ENCODE measurements at regions not wholly inside any gene's neighbourhood (a gene's known extent, or its start where the extent isn't known, plus 50 kb on each side); places are given as distances from the start of the nearest gene placed in this dataset.
"Not testable (repeated sequence)": the region's sequence is repeated elsewhere in the genome, so short reads cannot be mapped to it uniquely, and the experiment has no call there.

DNA sequence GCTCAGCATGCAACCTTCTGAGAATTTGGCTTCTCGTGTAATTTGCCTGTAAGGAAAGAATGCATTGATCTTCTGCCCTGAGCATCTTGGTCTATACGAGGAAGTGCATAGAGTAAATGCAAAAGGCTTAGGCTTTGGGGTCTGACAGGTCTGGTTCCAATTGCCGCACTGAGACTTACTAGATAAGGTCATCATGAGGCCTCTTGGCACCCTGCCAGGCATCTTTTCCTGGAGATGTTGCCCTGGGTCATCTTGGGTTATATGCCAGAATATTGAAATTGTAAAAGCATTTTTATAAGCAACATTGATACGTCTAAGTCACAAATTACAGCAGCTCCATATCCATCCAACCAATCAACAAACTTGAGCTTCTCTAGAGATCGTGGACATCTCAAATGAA, 108.8 kb upstream of the WARS2 start:
- no peak for DNase-seq (ENCODE audit: extremely low read depth in 1 of 11, low read depth in 9 of 11, low spot score in 4 of 11)

DNA sequence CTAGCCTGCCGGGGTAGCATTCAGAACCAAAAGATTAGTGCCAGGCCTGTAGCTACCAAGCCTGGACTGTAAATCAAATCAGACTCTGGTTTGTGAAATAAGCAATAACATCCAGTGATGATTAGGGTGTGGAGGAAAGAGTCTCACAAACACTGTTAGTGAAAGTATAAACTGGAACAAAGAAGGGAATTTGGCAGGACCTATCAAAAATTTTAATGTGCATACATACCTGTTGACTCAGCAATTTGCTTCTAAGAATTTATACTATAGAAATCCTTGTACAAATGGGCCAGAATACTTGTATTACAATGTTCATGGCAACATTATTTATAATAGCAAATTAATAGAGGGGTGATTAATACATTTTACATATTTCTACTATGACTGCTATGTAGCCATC, 109.8 kb upstream of the WARS2 start:
- DNase-seq (ENCODE audit: extremely low read depth in 1 of 11, low read depth in 9 of 11, low spot score in 4 of 11) = no peak

DNA sequence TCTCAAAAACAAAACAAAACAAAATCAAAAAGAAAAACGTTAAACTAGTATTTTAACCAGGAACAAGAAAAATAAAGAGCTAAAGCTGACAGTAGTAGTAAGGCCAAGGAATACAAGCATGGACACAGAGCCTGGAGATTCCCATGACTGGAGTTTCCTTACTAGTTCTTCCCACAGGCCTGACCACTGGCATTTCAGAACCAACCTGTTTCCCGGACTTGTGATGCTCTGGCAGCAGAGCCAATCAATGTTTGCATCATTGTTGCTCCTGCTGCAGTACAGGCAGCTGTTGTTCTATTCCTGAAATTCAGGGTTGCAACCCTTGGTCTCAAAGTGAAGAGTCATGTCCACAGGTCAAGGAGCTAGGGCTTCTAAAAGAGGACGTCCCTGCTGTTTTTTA, 111.3 kb upstream of the WARS2 start:
- no peak for DNase-seq (ENCODE audit: extremely low read depth in 1 of 11, low read depth in 9 of 11, low spot score in 4 of 11)

DNA sequence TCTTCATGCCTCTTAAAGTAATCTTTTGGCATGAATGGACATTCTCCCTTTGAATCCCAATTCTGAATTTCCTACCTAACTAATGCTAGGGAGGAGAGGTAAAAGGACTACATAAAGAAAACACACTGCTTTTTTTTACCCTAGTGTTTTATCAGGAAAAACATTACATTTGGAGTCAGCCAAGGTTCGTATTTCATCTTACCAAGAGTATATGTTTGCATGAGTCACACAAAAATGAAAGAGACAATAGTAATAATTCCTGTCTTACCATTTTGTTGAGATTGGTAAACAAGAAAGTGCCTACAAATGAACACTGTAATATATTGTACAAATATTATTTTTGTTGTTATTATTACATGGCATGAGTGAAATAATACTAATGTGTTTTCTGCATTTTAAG, 112.9 kb upstream of the WARS2 start:
- DNase-seq (ENCODE audit: extremely low read depth in 1 of 11, low read depth in 9 of 11, low spot score in 4 of 11) = no peak

DNA sequence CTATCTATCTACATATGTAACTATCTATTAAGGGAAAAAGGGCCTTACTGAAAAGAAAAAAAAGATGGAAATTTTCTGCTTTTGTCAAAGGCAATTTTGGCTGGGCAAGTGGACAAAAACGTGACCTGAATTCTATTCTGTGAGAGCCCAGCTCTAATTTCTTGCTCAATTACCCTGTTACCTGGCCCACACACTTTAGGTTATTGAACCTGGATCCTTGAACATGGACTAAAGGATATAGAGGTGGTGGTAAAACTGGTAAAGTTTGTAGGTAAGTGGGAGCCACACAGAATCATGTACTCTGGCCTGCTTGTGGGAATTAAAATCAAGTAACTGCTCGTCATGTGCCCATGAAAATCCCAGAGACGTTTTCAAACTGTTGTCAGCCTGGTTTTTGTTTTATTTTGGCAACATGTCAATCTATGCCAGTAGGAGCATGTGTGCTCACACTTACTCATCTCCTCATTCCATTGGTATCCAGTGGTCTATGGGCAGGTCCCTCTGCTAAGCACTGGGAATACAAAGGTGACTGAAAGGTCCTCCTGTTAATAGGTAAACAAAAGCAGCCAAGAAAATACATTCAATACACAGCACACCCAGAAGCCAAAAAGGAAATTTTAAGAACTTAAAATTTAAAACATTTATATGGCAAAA, 113.7 kb upstream of the WARS2 start:
- DNase-seq (ENCODE audit: extremely low read depth in 1 of 11, low read depth in 9 of 11, low spot score in 4 of 11) = no peak

DNA sequence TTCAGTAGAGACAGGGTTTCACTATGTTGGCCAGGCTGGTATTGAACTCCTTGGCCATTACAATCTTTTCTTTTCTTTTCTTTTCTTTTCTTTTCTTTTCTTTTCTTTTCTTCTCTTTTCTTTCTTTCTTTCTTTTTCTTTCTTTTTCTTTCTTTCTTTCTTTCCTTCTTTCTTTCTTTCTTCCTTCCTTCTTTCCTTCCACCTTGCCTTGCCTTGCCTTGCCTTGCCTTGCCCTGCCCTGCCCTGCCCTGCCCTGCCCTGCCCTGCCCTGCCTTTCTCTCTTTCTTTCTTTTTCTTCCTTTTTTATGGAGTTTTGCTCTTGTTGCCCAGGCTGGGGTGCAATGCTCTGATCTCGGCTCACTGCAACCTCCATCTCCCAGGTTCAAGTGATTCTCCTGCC, 112.5 kb upstream of the HAO2 start:
- DNase-seq (ENCODE audit: extremely low read depth in 1 of 11, low read depth in 9 of 11, low spot score in 4 of 11) = not testable (repeated sequence)

DNA sequence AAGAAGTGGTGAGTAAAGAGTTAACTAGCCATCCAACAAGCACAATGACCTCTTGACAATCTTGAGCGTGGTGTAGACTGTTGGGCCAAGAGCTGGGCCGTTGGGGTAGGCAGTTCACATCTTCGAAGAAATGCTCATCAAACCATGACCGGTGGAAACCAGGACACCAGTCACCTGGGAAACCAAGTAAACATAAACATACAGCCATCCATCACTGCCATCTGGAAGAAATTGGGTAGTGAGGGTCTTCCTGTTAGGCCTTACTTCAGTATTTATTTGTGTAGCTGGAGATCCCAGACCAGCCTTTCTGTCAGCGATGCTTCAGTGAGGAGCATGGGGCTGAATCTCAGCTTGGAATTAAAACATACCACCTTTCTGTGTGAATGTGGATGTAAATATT, 108.1 kb upstream of the HAO2 start:
- DNase-seq (ENCODE audit: extremely low read depth in 1 of 11, low read depth in 9 of 11, low spot score in 4 of 11) = peak in 5 of 11 donors; percentile 9 to 42 (median 26)

DNA sequence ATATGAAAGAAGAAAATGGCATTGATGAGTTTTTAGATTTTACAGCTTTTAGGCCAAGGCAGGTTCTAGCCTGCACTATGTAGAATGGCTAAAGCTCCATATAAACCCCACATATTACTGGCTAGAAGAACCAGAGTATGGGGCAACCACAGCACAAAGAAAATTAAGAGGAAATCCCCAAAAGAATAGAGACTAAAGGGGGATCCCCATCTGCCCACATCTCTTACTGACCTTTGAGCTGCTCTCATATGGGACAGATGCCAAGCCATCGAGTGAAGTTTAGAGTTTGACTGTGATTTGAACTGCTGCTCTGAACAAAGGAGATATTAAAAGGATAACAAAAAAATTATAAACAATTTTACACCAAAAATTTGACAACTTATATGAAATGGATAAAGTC, 102.2 kb upstream of the HAO2 start:
- no peak for DNase-seq (ENCODE audit: extremely low read depth in 1 of 11, low read depth in 9 of 11, low spot score in 4 of 11)

DNA sequence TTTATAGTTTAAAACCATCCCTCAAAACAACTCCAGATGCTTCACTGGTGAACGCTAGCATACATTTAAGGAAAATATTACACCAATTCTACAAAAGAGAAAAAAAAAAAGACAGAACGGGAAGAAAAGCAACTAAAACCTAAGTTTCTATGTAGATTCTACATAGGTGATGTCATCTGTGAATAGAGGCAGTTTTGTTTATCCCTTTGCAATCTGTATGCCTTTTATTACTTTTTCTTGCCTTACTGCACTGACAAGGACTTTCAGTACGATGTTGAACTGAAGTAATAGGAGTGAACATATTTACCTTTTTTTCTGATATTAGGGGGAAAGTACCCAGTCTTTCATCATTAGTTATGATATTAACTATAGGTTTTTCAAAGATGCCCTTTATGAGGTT, 101.7 kb upstream of the HAO2 start:
- no peak for DNase-seq (ENCODE audit: extremely low read depth in 1 of 11, low read depth in 9 of 11, low spot score in 4 of 11)

DNA sequence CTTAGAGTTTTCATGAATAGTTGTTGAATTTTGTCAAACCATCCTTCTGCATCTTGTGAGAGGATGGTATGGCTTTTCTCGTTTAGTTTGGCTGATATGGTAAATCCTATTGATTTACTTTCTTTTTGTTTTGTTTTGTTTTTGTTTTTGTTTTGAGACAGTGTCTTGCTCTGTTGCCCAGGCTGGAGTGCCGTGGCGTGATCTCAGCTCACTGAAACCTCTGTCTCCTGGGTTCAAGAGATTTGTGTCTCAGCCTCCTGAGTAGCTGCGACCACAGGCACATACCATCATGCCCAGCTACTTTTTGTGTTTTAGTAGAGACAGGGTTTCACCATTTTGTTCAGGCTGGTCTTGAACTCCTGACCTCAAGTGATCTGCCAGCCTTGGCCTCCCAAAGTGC, 101.3 kb upstream of the HAO2 start:
- DNase-seq (ENCODE audit: extremely low read depth in 1 of 11, low read depth in 9 of 11, low spot score in 4 of 11) = not testable (repeated sequence)

DNA sequence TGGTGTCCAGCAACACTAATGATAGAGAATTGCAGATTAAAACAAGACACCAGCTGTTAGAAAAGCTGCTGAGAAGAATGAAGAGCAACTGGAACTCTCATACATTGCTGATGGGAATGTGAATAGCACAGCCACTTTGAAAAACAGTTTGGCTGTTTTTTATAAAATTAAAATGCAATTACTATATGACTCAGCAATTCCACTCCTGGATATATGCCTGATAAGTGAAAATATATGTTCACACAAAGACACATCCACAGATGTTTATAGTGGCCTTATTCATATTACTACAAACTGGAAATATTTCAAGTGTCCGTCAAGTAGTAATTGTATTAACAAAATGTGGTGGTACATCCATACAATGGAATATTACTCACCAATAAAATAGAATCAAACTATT, 99.7 kb upstream of the HAO2 start:
- no peak for DNase-seq (ENCODE audit: extremely low read depth in 1 of 11, low read depth in 9 of 11, low spot score in 4 of 11)

DNA sequence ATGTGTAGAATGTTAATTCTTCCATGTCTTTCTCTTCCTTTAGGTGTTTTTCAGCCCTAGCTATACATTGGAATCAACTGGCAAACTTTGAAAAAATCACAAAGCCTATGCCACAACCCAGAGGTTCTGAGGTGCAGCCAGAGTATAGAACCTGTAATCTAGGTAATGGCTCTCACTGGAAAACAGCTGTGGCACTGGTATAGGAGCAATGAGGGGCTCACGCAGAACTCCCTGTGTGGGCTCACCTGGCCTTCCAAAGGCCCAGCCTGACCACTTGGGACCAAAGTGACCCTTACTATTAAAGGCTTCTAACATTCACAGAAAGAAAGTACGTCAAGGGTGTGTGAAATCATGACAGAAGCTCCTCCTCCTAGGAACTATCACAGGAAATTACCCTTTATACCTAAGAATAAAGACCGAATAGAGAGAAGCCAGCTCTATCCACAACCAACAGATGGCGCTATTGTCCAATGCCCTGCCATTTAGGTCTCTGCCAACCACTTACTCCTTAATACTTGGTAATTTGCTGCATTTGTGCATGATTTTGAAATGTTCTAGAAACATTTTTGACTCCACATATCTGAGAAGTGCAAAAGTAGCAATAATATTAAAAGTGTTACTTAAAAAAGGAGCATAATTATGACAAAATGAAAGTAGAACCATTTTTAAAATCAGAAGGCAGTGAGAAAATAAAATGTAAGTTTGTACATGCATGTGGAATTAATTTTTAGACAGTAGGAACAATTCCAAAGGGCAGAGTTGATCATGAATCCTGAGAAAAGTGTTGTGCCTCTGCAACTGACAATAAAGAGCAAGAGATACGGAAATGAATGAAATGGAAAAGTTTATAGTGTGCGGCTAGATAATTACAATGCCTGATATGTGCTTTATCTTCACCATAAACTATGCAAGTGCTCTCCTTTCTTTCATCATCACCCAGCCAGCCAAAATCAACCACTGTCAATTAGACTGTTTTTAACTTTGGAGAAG, 93.1 kb upstream of the HAO2 start:
- no peak for DNase-seq (ENCODE audit: extremely low read depth in 1 of 11, low read depth in 9 of 11, low spot score in 4 of 11)

DNA sequence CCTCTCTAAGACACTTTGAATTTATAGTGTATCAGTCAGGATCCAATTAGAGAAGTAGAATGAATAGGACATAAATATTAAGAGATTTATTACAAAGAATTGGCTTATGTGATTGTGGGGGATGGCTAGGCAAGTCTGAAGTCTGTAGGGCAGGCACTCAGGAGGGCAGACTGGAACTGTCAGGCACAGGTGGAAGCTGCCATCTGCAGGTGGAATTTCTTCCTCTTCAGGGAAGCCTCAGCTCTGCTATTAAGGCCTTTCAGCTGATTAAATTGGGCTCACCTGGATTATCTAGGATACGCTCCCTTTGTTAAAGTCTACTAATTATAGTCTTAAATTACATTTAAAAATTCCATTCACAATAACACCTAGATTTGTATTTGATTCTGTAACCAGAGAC, 92.0 kb upstream of the HAO2 start:
- DNase-seq (ENCODE audit: extremely low read depth in 1 of 11, low read depth in 9 of 11, low spot score in 4 of 11) = no peak

DNA sequence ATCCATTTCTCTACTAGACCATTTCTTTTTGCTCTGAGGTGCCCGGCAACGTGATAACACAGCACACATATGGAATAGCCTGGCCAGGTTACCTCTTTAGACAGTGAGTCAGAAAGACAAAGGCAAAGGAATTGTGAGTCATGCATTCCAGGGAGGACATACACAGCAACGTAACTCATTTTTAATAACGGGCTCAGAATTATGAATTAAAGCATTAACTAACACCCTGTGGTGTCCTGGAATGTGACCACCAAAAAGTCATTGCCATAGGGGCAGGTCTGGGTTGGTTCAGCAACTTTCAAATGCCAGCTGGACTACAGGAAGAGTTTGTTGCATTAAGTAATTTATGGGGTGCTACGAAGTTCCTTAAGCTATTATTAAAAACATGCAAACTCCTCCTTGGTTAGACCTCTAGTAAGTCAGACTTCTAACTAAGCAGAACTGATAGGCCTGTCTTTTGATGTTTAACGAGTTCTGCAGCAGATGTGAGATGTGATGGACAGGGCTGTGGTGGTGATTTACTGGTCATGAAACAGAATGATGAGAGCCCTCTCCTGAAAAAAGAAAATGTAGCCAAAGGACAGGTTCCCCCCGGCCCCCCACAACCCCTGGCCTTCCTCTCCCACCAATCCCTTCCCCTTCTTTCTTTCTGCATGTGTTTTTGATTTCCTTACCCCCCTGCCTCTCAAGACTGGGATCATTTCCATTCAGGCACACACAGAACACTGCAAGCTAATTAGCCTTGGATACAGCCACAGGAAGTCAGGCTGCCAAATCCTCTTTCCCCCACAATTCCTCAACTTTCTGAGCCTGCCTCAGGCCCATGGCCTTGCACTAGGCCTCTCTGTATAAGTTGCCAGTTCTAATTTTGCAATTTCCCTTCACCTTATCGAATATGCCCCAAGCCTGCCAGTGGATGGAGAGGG, 88.9 kb upstream of the HAO2 start:
- no peak for DNase-seq (ENCODE audit: extremely low read depth in 1 of 11, low read depth in 9 of 11, low spot score in 4 of 11)

DNA sequence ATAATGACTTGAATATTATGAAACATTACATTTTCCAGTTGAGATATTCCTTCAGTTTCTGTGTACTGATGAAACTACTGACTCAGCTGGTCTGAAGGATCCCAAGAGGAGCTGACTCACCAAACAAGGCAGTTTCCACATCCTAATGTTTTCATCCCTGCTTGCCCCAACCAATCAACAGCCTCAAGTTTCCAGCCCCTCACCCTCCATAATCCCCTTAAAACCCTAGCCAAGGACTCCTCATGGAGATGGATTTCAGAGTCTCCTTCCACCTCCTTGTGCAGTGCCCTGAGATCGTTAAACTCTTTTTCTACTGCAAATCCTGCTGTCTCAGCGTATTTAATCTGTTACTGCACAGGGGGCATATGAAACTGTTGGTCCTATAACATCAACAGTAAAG, 83.1 kb upstream of the HAO2 start:
- no peak for DNase-seq (ENCODE audit: extremely low read depth in 1 of 11, low read depth in 9 of 11, low spot score in 4 of 11)

DNA sequence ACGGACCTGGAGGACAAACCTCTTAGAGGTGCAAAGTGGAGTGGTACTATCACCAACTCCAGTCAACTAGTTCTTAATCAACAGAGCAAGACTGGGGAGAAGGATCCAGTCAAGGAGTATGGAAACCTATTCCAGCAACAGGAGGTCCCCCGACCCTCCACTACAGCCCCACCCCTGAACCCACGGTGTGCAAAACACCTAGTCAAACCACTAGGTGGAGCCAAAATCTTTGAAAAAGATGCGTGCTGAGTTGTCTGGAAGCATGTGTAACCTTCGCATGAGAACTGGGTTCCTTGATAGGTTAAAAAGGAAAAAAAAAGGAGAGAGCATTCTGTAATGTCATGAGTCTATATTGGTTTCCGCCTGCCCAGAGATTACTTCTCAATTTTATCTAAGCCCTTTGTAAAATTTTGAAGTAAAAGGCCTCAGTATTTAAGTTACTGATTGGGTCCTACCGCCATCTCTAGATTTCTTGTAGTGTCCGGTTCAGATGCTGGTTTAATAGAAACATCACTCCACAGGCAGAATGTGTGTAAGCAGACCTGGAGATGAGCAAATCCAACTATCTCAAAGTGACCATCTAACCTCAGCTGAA, 81.9 kb upstream of the HAO2 start:
- DNase-seq (ENCODE audit: extremely low read depth in 1 of 11, low read depth in 9 of 11, low spot score in 4 of 11) = peak in 5 of 11 donors; percentile 29 to 61 (median 54)

DNA sequence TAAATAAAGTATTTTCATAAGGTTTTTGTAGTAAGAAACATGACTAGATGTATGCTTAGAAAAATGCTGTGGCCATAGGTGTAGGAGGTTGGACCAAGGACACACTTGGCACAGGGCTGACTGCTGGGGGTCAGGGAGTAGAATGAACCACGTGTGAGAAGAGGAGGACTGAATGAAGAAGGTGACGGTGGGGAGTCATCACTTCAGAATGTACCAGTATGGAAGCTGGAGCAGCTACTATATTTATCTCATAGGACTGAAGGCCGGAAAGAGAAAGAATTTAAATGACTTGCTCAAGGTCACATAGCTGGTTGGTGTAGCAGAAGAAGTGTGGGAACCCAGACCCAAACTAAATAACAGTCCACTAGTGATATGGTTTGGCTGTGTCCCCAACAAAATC, 79.8 kb upstream of the HAO2 start:
- no peak for DNase-seq (ENCODE audit: extremely low read depth in 1 of 11, low read depth in 9 of 11, low spot score in 4 of 11)

DNA sequence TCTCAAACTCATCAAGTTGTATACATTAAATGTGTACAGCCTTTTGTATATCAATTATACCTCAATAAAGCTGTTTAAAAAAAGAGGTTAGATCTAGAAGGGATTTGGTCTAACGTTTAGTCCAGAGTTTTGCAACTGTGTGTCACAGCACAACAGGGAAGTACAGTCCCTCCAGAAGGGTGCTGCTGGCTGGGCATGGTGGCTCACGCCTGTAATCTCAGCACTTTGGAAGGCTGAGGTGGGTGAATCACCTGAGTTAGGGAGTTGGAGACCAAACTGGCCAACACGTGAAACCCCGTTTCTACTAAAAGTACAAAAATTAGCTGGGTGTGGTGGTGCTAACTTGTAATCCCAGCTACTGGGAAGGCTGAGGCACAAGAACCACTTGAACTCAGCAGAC, 78.3 kb upstream of the HAO2 start:
- DNase-seq (ENCODE audit: extremely low read depth in 1 of 11, low read depth in 9 of 11, low spot score in 4 of 11) = no peak

DNA sequence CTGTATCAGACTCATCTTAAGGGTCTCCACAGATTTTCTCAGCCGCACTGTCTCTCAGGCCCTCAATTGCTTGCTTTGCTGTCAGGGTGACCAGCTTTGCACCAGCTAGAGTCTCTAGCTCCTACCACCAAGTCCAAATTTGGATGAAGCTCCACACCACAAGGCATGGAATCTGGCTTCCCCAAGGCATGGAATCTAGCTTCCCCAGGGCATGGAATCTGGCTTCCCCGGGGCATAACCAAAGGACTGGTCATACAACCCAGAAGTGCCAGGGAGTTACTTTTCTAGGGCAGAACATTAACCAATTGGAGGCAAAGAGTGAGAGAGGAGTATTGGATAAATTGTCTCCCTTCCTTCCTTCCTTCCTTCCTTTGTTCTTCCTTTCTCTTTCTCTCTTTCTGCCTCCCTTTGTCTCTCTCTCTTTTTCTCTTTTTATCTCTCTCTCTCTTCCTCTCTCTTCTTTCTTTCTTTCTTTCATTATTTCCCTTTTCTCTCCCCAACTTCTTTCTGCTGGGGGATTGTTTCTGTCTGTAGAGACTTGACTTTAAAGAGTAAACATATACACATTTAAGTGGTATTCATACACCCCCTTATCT, 76.9 kb upstream of the HAO2 start:
- no peak for DNase-seq (ENCODE audit: extremely low read depth in 1 of 11, low read depth in 9 of 11, low spot score in 4 of 11)
